H1 (cell line): ENCODE measurements at regions not wholly inside any gene's neighbourhood (a gene's known extent, or its start where the extent isn't known, plus 50 kb on each side); places are given as distances from the start of the nearest gene placed in this dataset.

Source experiments
- CTCF ChIA-PET: fragments of 300-600 bp; sonication (Branson Sonifier 250); formaldehyde crosslinking; loops from one replicate; lab custom pipeline; 2021; ENCODE audit not compliant: partially characterized antibody; lab: Charles Lee
- POLR2A ChIA-PET: fragments of 300-600 bp; sonication (Branson Sonifier 250); formaldehyde crosslinking; loops from one replicate; lab custom pipeline; 2021; ENCODE audit warnings: inconsistent platforms; ENCODE audit not compliant: partially characterized antibody; lab: Charles Lee
- DNase-seq, 2 experiments: peaks; one replicate each; pipeline versions ENCODE4 v3.0.0 to v3.0.0-alpha.2; 2010 to 2022; ENCODE audit warnings: low spot score in 2 of 2, low read depth in 1 of 2, mixed read lengths in 1 of 2
- FAIRE-seq: peaks from 2 replicates; lab custom pipeline; 2011; peaks lifted over from hg19 to GRCh38; lab: Jason Lieb, UNC
- H2AFZ ChIP-seq: 2 replicates; pipeline ENCODE4 v1.8.1; 2012; ENCODE audit warnings: low read length, inconsistent platforms
- H2AK5ac ChIP-seq: 2 replicates; pipeline ENCODE4 v1.6.1; 2013; ENCODE audit warnings: low read depth, low read length
- H2BK120ac ChIP-seq: replicated peaks from 2 replicates; pipeline ENCODE3; 2013; ENCODE audit warnings: low read depth, low read length, inconsistent platforms
- H2BK12ac ChIP-seq: 2 replicates; pipeline ENCODE4 v1.6.1; 2013; ENCODE audit warnings: low read depth, low read length
- H2BK15ac ChIP-seq: 2 replicates; pipeline ENCODE4 v1.6.1; 2013; ENCODE audit warnings: low read length
- H2BK20ac ChIP-seq: 2 replicates; pipeline ENCODE4 v1.6.1; 2013; ENCODE audit warnings: low read length
- H2BK5ac ChIP-seq: 2 replicates; pipeline ENCODE4 v1.6.1; 2013; ENCODE audit warnings: low read depth, low read length
- H3K14ac ChIP-seq: 2 replicates; pipeline ENCODE4 v1.6.1; 2013; ENCODE audit warnings: inconsistent platforms; ENCODE audit not compliant: insufficient read length
- H3K18ac ChIP-seq: 2 replicates; pipeline ENCODE4 v1.6.1; 2013; ENCODE audit warnings: low read length; ENCODE audit errors: extremely low read depth
- H3K23ac ChIP-seq: 2 replicates; pipeline ENCODE4 v1.6.1; 2013; ENCODE audit warnings: inconsistent platforms; ENCODE audit not compliant: insufficient read length
- H3K23me2 ChIP-seq: 2 replicates; pipeline ENCODE4 v1.6.1; 2013; ENCODE audit warnings: low read depth, low read length
- H3K27ac ChIP-seq: 2 replicates; pipeline ENCODE4 v1.6.1; 2011; ENCODE audit warnings: low read depth, low read length, inconsistent platforms
- H3K27me3 ChIP-seq, 4 experiments: replicated peaks in 1 of 4; 1 replicate in 1 of 4; 2 replicates in 3 of 4; pipeline versions ENCODE4 v1.6.1 to v1.8.1; 2011 to 2013; ENCODE audit warnings: low read length in 3 of 4, mild to moderate bottlenecking in 3 of 4, inconsistent platforms in 2 of 4, mixed read lengths in 2 of 4, moderate library complexity in 1 of 4; ENCODE audit not compliant: control insufficient read depth in 3 of 4, insufficient read depth in 3 of 4; ENCODE audit errors: extremely low read depth in 1 of 4
- H3K36me3 ChIP-seq, 4 experiments: 2 replicates each; pipeline versions ENCODE4 v1.6.1 to v1.8.1; 2011 to 2013; ENCODE audit warnings: mild to moderate bottlenecking in 4 of 4, low read length in 3 of 4, moderate library complexity in 2 of 4, control low read depth in 1 of 4, inconsistent platforms in 1 of 4; ENCODE audit not compliant: insufficient read depth in 4 of 4, control insufficient read depth in 2 of 4
- H3K4ac ChIP-seq: replicated peaks from 2 replicates; pipeline ENCODE3; 2013; ENCODE audit warnings: low read length, low read depth, mixed read lengths, inconsistent platforms; ENCODE audit not compliant: insufficient read length
- H3K4me1 ChIP-seq, 4 experiments: replicated peaks in 1 of 4; 1 replicate in 1 of 4; 2 replicates in 3 of 4; pipeline versions ENCODE4 v1.6.1 to v1.8.1; 2011 to 2013; ENCODE audit warnings: low read length in 3 of 4, inconsistent platforms in 2 of 4, mixed read lengths in 1 of 4; ENCODE audit not compliant: insufficient read depth in 4 of 4, control insufficient read depth in 3 of 4
- H3K4me2 ChIP-seq, 2 experiments: 2 replicates each; pipeline versions ENCODE4 v1.6.1 to v1.8.1; 2011 to 2013; ENCODE audit warnings: low read depth in 2 of 2, low read length in 2 of 2, control low read depth in 1 of 2, inconsistent platforms in 1 of 2, mild to moderate bottlenecking in 1 of 2; ENCODE audit not compliant: insufficient read depth in 1 of 2
- H3K4me3 ChIP-seq, 4 experiments: fragments of 200-600, 300-600 bp in 1 of 4; sonication (generic), shearing (Covaris generic), sonication (Bioruptor Twin) in 1 of 4; 2 replicates each; pipeline versions ENCODE4 v1.5.1 to v1.8.1; 2011 to 2016; ENCODE audit warnings: low read length in 4 of 4, low read depth in 3 of 4, control low read depth in 2 of 4, inconsistent platforms in 2 of 4, mild to moderate bottlenecking in 2 of 4, mixed read lengths in 1 of 4, moderate library complexity in 1 of 4; ENCODE audit not compliant: insufficient read depth in 2 of 4; ENCODE audit errors: extremely low read depth in 1 of 4
- H3K56ac ChIP-seq: replicated peaks from 2 replicates; pipeline ENCODE3; 2013; ENCODE audit warnings: low read depth, mild to moderate bottlenecking, mixed read lengths, low read length, inconsistent platforms; ENCODE audit not compliant: insufficient read length
- H3K79me1 ChIP-seq: 2 replicates; pipeline ENCODE4 v1.6.1; 2013; ENCODE audit warnings: low read depth, low read length, control low read depth
- H3K79me2 ChIP-seq, 2 experiments: 2 replicates each; pipeline versions ENCODE4 v1.6.1 to v1.8.1; 2012 to 2013; ENCODE audit warnings: low read length in 2 of 2, mild to moderate bottlenecking in 2 of 2, inconsistent platforms in 1 of 2; ENCODE audit not compliant: insufficient read depth in 2 of 2, control insufficient read depth in 1 of 2
- H3K9ac ChIP-seq, 4 experiments: replicated peaks in 1 of 4; 1 replicate in 1 of 4; 2 replicates in 3 of 4; pipeline versions ENCODE4 v1.6.1 to v1.8.1; 2011 to 2013; ENCODE audit warnings: low read depth in 3 of 4, low read length in 3 of 4, control low read depth in 2 of 4, mild to moderate bottlenecking in 2 of 4, moderate library complexity in 2 of 4, inconsistent platforms in 1 of 4; ENCODE audit errors: extremely low read depth in 1 of 4
- H3K9me3 ChIP-seq, 2 experiments: 2 replicates each; pipeline versions ENCODE4 v1.6.1 to v1.8.1; 2012 to 2013; ENCODE audit warnings: mild to moderate bottlenecking in 2 of 2, moderate library complexity in 2 of 2, control low read depth in 1 of 2, inconsistent platforms in 1 of 2, low read depth in 1 of 2, low read length in 1 of 2, mixed read lengths in 1 of 2; ENCODE audit not compliant: insufficient read depth in 2 of 2
- H4K20me1 ChIP-seq, 2 experiments: replicated peaks in 1 of 2; 2 replicates each; pipeline versions ENCODE3 to v1.8.1; 2011 to 2013; ENCODE audit warnings: inconsistent platforms in 2 of 2, low read length in 2 of 2, mild to moderate bottlenecking in 1 of 2; ENCODE audit not compliant: insufficient read depth in 2 of 2, control insufficient read depth in 1 of 2
- H4K5ac ChIP-seq: 2 replicates; pipeline ENCODE4 v1.6.1; 2013; ENCODE audit warnings: low read length, low read depth, mixed read lengths, inconsistent platforms; ENCODE audit not compliant: insufficient read length
- H4K8ac ChIP-seq: 2 replicates; pipeline ENCODE4 v1.8.0; 2013; ENCODE audit warnings: mild to moderate bottlenecking, moderate library complexity, low read length, inconsistent platforms; ENCODE audit not compliant: insufficient read depth; ENCODE audit errors: extremely low read depth
- H4K91ac ChIP-seq: replicated peaks from 2 replicates; pipeline ENCODE3; 2013; ENCODE audit warnings: low read length, mixed read lengths, inconsistent platforms; ENCODE audit not compliant: insufficient read length
- ASH2L ChIP-seq: fragments of 200-600, 300-600 bp; sonication (generic); IDR thresholded peaks from one replicate; pipeline ENCODE4 v1.7.1; 2017; ENCODE audit warnings: low read length
- CHD2 ChIP-seq: IDR thresholded peaks from 2 replicates; pipeline ENCODE4 v1.6.1; 2012; ENCODE audit warnings: low read length, improper control_type of control experiment
- CTBP2 ChIP-seq: IDR thresholded peaks from 2 replicates; pipeline ENCODE4 v1.7.0; 2011; ENCODE audit warnings: borderline replicate concordance, mild to moderate bottlenecking, moderate library complexity, mixed read lengths, low read length; ENCODE audit not compliant: insufficient read depth, insufficient read length
- EP300 ChIP-seq, 2 experiments: IDR thresholded peaks; 1 replicate in 1 of 2; 2 replicates in 1 of 2; pipeline ENCODE4 v1.6.1; 2011 to 2012; ENCODE audit warnings: low read depth in 2 of 2, low read length in 2 of 2, mild to moderate bottlenecking in 2 of 2, borderline replicate concordance in 1 of 2, inconsistent platforms in 1 of 2, moderate library complexity in 1 of 2
- FOSL1 ChIP-seq: IDR thresholded peaks from 2 replicates; pipeline ENCODE4 v1.6.1; 2011; ENCODE audit warnings: mild to moderate bottlenecking, low read depth, low read length, moderate library complexity; ENCODE audit not compliant: insufficient read depth
- HDAC2 ChIP-seq, 2 experiments: fragments of 300-600 bp in 1 of 2; sonication (generic) in 1 of 2; IDR thresholded peaks; 2 replicates each; pipeline ENCODE4 v1.6.1; 2011 to 2012; ENCODE audit warnings: low read depth in 2 of 2, low read length in 2 of 2, mild to moderate bottlenecking in 2 of 2, moderate library complexity in 2 of 2, borderline replicate concordance in 1 of 2, inconsistent platforms in 1 of 2
- HDAC6 ChIP-seq: IDR thresholded peaks from one replicate; pipeline ENCODE4 v1.7.1; 2012; ENCODE audit warnings: low read depth, mild to moderate bottlenecking, inconsistent platforms, low read length, moderate library complexity
- MAFK ChIP-seq: IDR thresholded peaks from 2 replicates; pipeline ENCODE4 v1.6.1; 2012; ENCODE audit warnings: low read depth, mild to moderate bottlenecking, improper control_type of control experiment, low read length
- NRF1 ChIP-seq: IDR thresholded peaks from 2 replicates; pipeline ENCODE4 v1.6.1; 2011; ENCODE audit warnings: mild to moderate bottlenecking, low read depth, low read length, improper control_type of control experiment
- PHF8 ChIP-seq: fragments of 200-600 bp; sonication (generic); conservative IDR thresholded peaks from 2 replicates; pipeline ENCODE4 v1.7.1; 2012; ENCODE audit warnings: low read depth, mild to moderate bottlenecking, inconsistent platforms, low read length, moderate library complexity
- POLR2A ChIP-seq, 2 experiments: IDR thresholded peaks; 1 replicate in 1 of 2; 2 replicates in 1 of 2; pipeline ENCODE4 v1.6.1; 2011; ENCODE audit warnings: low read depth in 2 of 2, low read length in 2 of 2, mild to moderate bottlenecking in 2 of 2; ENCODE audit errors: control extremely low read depth in 1 of 2
- POLR2AphosphoS5 ChIP-seq: IDR thresholded peaks from 2 replicates; pipeline ENCODE4 v1.6.1; 2011; ENCODE audit warnings: low read depth, low read length
- ZNF274 ChIP-seq: IDR thresholded peaks from 2 replicates; pipeline ENCODE4 v1.7.0; 2012; ENCODE audit warnings: low read length, borderline replicate concordance; ENCODE audit errors: extremely low read depth
- WGBS, 2 experiments: shearing (Covaris generic) in 1 of 2; methylation state at CpG; one replicate each; pipeline versions ENCODE4 v1.1.6 to v1.1.7; 2013 to 2015; ENCODE audit warnings: low lambda C conversion rate in 2 of 2, mixed read lengths in 2 of 2, inconsistent platforms in 1 of 2, low coverage in 1 of 2, missing lambda C conversion rate in 1 of 2; ENCODE audit not compliant: insufficient replicate concordance in 2 of 2, insufficient coverage in 1 of 2, insufficient read length in 1 of 2; ENCODE audit errors: extremely low coverage in 1 of 2, missing lambda C conversion rate in 1 of 2; 5-methylcytosine and 5-hydroxymethylcytosine counted together
- TF ChIP-seq, protein P1 (sequence below): IDR thresholded peaks from 2 replicates; pipeline ENCODE4 v1.6.1; 2011; ENCODE audit warnings: low read length, improper control_type of control experiment

DNA sequence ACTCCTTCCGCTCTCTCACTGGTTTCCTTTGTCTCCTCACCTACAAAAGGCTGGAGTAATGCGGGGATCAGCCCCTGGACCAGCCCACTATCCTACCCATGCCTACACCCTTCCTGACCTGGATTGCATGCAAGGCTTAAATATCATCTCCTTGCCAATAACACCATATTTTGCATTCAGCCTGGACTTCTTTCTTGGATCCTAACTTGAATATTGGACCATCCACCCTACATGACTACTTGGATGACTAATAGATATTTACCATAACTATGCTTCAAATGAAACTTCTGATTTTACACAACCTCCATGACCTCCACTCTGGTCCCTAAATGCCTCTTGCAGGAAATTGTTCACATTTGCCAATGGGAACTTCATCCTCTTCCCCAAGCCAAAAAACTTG, 188.3 kb upstream of the AKR1E2 start:
- H3K9me3 ChIP-seq: no peaks in the 10 kb centered on the region
- H3K23me2 ChIP-seq: no peaks in the 10 kb centered on the region
- H3K36me3 ChIP-seq: no peaks in the 10 kb centered on the region
- H3K14ac ChIP-seq: no peak overlapping the region
- H3K4me3 ChIP-seq: no peak overlapping the region
- no peak overlapping the region for H4K8ac ChIP-seq
- H3K27ac ChIP-seq: no peak overlapping the region
- no peak overlapping the region for H3K4ac ChIP-seq
- H3K18ac ChIP-seq: no peak overlapping the region
- no peak overlapping the region for H2BK5ac ChIP-seq
- no peak overlapping the region for H2BK120ac ChIP-seq
- 87% methylated on average over 2 of the region's 2 CpGs; no CpG with 5 or more reads in 1 of the 2 experiments for WGBS, 2 experiments
- no peak for DNase-seq
- FAIRE-seq: no peak
- H2AK5ac ChIP-seq: no peak overlapping the region
- no peaks in the 10 kb centered on the region for H3K79me2 ChIP-seq
- H4K91ac ChIP-seq: no peak overlapping the region
- H3K4me1 ChIP-seq: peaks cover 0 to 6% (median 0%) of the 10 kb centered on the region in 4 experiments; a peak in 3 of 7 replicates
- H3K4me2 ChIP-seq: no peak overlapping the region
- no peaks in the 10 kb centered on the region for H3K79me1 ChIP-seq
- H2BK20ac ChIP-seq: no peak overlapping the region
- no peak overlapping the region for H2BK12ac ChIP-seq
- no peak overlapping the region for H3K9ac ChIP-seq
- no peaks in the 10 kb centered on the region for H3K27me3 ChIP-seq
- no peak overlapping the region for H3K56ac ChIP-seq
- CTCF ChIA-PET: interaction anchor here (1.6 kb wide), 1 partner anchor 11 kb away, joined by 3 read pairs; no protein-coding TSS in a partner anchor
- no peaks in the 10 kb centered on the region for H4K20me1 ChIP-seq
- TF ChIP-seq ZNF274 (no peak), NRF1 (no peak), ASH2L (no peak), POLR2A (IDR thresholded peaks at IDR 0.05; ENCODE audit: control extremely low read depth in 1 of 2, low read depth in 2 of 2, low read length in 2 of 2) (no peak), HDAC2 (IDR thresholded peaks at IDR 0.05; ENCODE audit: borderline replicate concordance in 1 of 2, low read depth in 2 of 2, low read length in 2 of 2) (no peak), CHD2 (no peak), POLR2AphosphoS5 (no peak), CTBP2 (no peak), EP300 (IDR thresholded peaks at IDR 0.05; ENCODE audit: borderline replicate concordance in 1 of 2, low read depth in 2 of 2, low read length in 2 of 2) (no peak), PHF8 (no peak), FOSL1 (no peak), MAFK (no peak), HDAC6 (no peak)
- TF ChIP-seq, protein P1, sequence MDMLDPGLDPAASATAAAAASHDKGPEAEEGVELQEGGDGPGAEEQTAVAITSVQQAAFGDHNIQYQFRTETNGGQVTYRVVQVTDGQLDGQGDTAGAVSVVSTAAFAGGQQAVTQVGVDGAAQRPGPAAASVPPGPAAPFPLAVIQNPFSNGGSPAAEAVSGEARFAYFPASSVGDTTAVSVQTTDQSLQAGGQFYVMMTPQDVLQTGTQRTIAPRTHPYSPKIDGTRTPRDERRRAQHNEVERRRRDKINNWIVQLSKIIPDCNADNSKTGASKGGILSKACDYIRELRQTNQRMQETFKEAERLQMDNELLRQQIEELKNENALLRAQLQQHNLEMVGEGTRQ: no peak
- POLR2A ChIA-PET: no interaction called here
- no peak overlapping the region for H3K23ac ChIP-seq
- H4K5ac ChIP-seq: no peak overlapping the region
- no peak overlapping the region for H2AFZ ChIP-seq
- H2BK15ac ChIP-seq: no peak overlapping the region
